Activated CD4-positive, alpha-beta memory T cell treated with anti-CD3 and anti-CD28 coated beads for 36 hours (primary cell): ENCODE measurements at regions not wholly inside any gene's neighbourhood (a gene's known extent, or its start where the extent isn't known, plus 50 kb on each side); places are given as distances from the start of the nearest gene placed in this dataset.

Source experiments
- CTCF ChIA-PET: fragments of 350-600 bp; sonication (Branson Sonifier 250); formaldehyde crosslinking; loops from one replicate; lab custom pipeline; 2021; ENCODE audit warnings: antibody characterized with exemption, inconsistent platforms; lab: Charles Lee
- POLR2A ChIA-PET: fragments of 350-600 bp; sonication (Branson Sonifier 250); formaldehyde crosslinking; loops from one replicate; lab custom pipeline; 2021; ENCODE audit warnings: antibody characterized with exemption; lab: Charles Lee
- DNase-seq: peaks from one replicate; pipeline ENCODE4 v3.0.0-alpha.2; 2020
- H3K27ac Mint-ChIP-seq: one replicate; pipeline ENCODE4 v1.8.0; 2021; ENCODE audit warnings: mixed read lengths
- H3K27me3 Mint-ChIP-seq: one replicate; pipeline ENCODE4 v1.8.0; 2021; ENCODE audit warnings: mixed read lengths
- H3K36me3 Mint-ChIP-seq: one replicate; pipeline ENCODE4 v1.8.0; 2021; ENCODE audit warnings: mixed read lengths
- H3K4me1 Mint-ChIP-seq: one replicate; pipeline ENCODE4 v1.8.0; 2021; ENCODE audit warnings: low read depth, mixed read lengths
- H3K4me3 Mint-ChIP-seq: one replicate; pipeline ENCODE4 v1.8.0; 2021; ENCODE audit warnings: mild to moderate bottlenecking, mixed read lengths
- H3K9me3 Mint-ChIP-seq: one replicate; pipeline ENCODE4 v1.8.0; 2021; ENCODE audit warnings: mixed read lengths
- intact Hi-C: fragments of 100-400 bp; cut with micrococcal nuclease; formaldehyde crosslinking; loops from one replicate; pipeline ENCODE4 v1.15.1; 2023

- Mint-ChIP-seq H3K36me3 (no peaks in the 10 kb centered on the region), H3K4me1 (no peaks in the 10 kb centered on the region), H3K27ac (no peak overlapping the region), H3K27me3 (no peaks in the 10 kb centered on the region), H3K4me3 (no peak overlapping the region), H3K9me3 (peaks cover 16% of the 10 kb centered on the region)
- intact Hi-C loops: no loop called here
- ChIA-PET POLR2A (no interaction called here), CTCF (no interaction called here)
- no peak for DNase-seq
Measured at GRCh38 chr13:68509734-68510621, 1279.8 kb upstream of the PCDH9 start.

- H3K27me3 Mint-ChIP-seq: no peaks in the 10 kb centered on the region
- intact Hi-C loops: no loop called here
- H3K4me3 Mint-ChIP-seq: no peak overlapping the region
- H3K4me1 Mint-ChIP-seq: no peaks in the 10 kb centered on the region
- H3K27ac Mint-ChIP-seq: no peak overlapping the region
- ChIA-PET POLR2A (no interaction called here), CTCF (no interaction called here)
- no peaks in the 10 kb centered on the region for H3K36me3 Mint-ChIP-seq
- no peak for DNase-seq
- peaks cover 13% of the 10 kb centered on the region for H3K9me3 Mint-ChIP-seq
Measured at GRCh38 chr13:68506888-68507551, 1276.9 kb upstream of the PCDH9 start.

- H3K36me3 Mint-ChIP-seq: no peaks in the 10 kb centered on the region
- ChIA-PET POLR2A (no interaction called here), CTCF (no interaction called here)
- peaks cover 16% of the 10 kb centered on the region for H3K9me3 Mint-ChIP-seq
- H3K4me1 Mint-ChIP-seq: no peaks in the 10 kb centered on the region
- no peak for DNase-seq
- no peaks in the 10 kb centered on the region for H3K27me3 Mint-ChIP-seq
- intact Hi-C loops: no loop called here
- H3K27ac Mint-ChIP-seq: no peak overlapping the region
- no peak overlapping the region for H3K4me3 Mint-ChIP-seq
Measured at GRCh38 chr13:68490594-68490993, 1260.5 kb upstream of the PCDH9 start.

GRCh38 chr13:68481130-68481529, 1251.0 kb upstream of the PCDH9 start:
- intact Hi-C loops: no loop called here
- POLR2A ChIA-PET: no interaction called here
- Mint-ChIP-seq H3K27me3 (no peaks in the 10 kb centered on the region), H3K4me1 (no peaks in the 10 kb centered on the region), H3K4me3 (no peak overlapping the region), H3K36me3 (no peaks in the 10 kb centered on the region), H3K9me3 (no peaks in the 10 kb centered on the region), H3K27ac (no peak overlapping the region)
- DNase-seq: no peak
- CTCF ChIA-PET: no interaction called here

GRCh38 chr13:68473834-68474326, 1243.7 kb upstream of the PCDH9 start:
- no peak for DNase-seq
- Mint-ChIP-seq H3K27me3 (no peaks in the 10 kb centered on the region), H3K27ac (no peak overlapping the region), H3K9me3 (no peaks in the 10 kb centered on the region), H3K4me3 (no peak overlapping the region), H3K4me1 (no peaks in the 10 kb centered on the region), H3K36me3 (no peaks in the 10 kb centered on the region)
- ChIA-PET POLR2A (no interaction called here), CTCF (no interaction called here)
- intact Hi-C loops: no loop called here

- Mint-ChIP-seq H3K4me3 (no peak overlapping the region), H3K36me3 (no peaks in the 10 kb centered on the region), H3K27me3 (no peaks in the 10 kb centered on the region), H3K4me1 (no peaks in the 10 kb centered on the region), H3K27ac (no peak overlapping the region), H3K9me3 (peaks cover 15% of the 10 kb centered on the region)
- no peak for DNase-seq
- CTCF ChIA-PET: no interaction called here
- POLR2A ChIA-PET: no interaction called here
- intact Hi-C loops: no loop called here
Measured at GRCh38 chr13:68467160-68467559, 1237.0 kb upstream of the PCDH9 start.

GRCh38 chr13:68440874-68441273, 1210.7 kb upstream of the PCDH9 start:
- no peaks in the 10 kb centered on the region for H3K36me3 Mint-ChIP-seq
- H3K9me3 Mint-ChIP-seq: peaks cover 12% of the 10 kb centered on the region

GRCh38 chr13:68439817-68440216, 1209.7 kb upstream of the PCDH9 start:
- no peak overlapping the region for H3K4me3 Mint-ChIP-seq
- CTCF ChIA-PET: no interaction called here

More at GRCh38 chr13:68440874-68441273, 1210.7 kb upstream of the PCDH9 start:
- intact Hi-C loops: no loop called here
- no peak overlapping the region for H3K27ac Mint-ChIP-seq
- H3K27me3 Mint-ChIP-seq: no peaks in the 10 kb centered on the region
- H3K4me3 Mint-ChIP-seq: no peak overlapping the region
- no peaks in the 10 kb centered on the region for H3K4me1 Mint-ChIP-seq
- ChIA-PET CTCF (no interaction called here), POLR2A (no interaction called here)
- no peak for DNase-seq

GRCh38 chr13:68428292-68428691, 1198.2 kb upstream of the PCDH9 start:
- no peak for DNase-seq
- Mint-ChIP-seq H3K36me3 (no peaks in the 10 kb centered on the region), H3K4me1 (no peaks in the 10 kb centered on the region), H3K27me3 (no peaks in the 10 kb centered on the region), H3K9me3 (peaks cover 12% of the 10 kb centered on the region), H3K27ac (no peak overlapping the region), H3K4me3 (no peak overlapping the region)
- intact Hi-C loops: no loop called here
- CTCF ChIA-PET: no interaction called here
- POLR2A ChIA-PET: no interaction called here

More at GRCh38 chr13:68439817-68440216, 1209.7 kb upstream of the PCDH9 start:
- Mint-ChIP-seq H3K9me3 (peaks cover 6% of the 10 kb centered on the region), H3K27ac (no peak overlapping the region), H3K4me1 (no peaks in the 10 kb centered on the region), H3K36me3 (no peaks in the 10 kb centered on the region), H3K27me3 (no peaks in the 10 kb centered on the region)
- intact Hi-C loops: no loop called here
- POLR2A ChIA-PET: no interaction called here
- DNase-seq: no peak

- intact Hi-C loops: no loop called here
- H3K36me3 Mint-ChIP-seq: no peaks in the 10 kb centered on the region
- ChIA-PET CTCF (no interaction called here), POLR2A (no interaction called here)
- DNase-seq: no peak
- no peak overlapping the region for H3K27ac Mint-ChIP-seq
- H3K27me3 Mint-ChIP-seq: no peaks in the 10 kb centered on the region
- peaks cover 20% of the 10 kb centered on the region for H3K9me3 Mint-ChIP-seq
- H3K4me3 Mint-ChIP-seq: no peak overlapping the region
- H3K4me1 Mint-ChIP-seq: no peaks in the 10 kb centered on the region
Measured at GRCh38 chr13:68417801-68418200, 1187.7 kb upstream of the PCDH9 start.

- H3K36me3 Mint-ChIP-seq: no peaks in the 10 kb centered on the region
- no peak overlapping the region for H3K4me3 Mint-ChIP-seq
- no peaks in the 10 kb centered on the region for H3K4me1 Mint-ChIP-seq
- POLR2A ChIA-PET: no interaction called here
- intact Hi-C loops: no loop called here
- H3K9me3 Mint-ChIP-seq: peaks cover 18% of the 10 kb centered on the region
- CTCF ChIA-PET: no interaction called here
- H3K27me3 Mint-ChIP-seq: no peaks in the 10 kb centered on the region
- no peak overlapping the region for H3K27ac Mint-ChIP-seq
- no peak for DNase-seq
Measured at GRCh38 chr13:68410007-68410406, 1179.9 kb upstream of the PCDH9 start.

- Mint-ChIP-seq H3K36me3 (no peaks in the 10 kb centered on the region), H3K4me3 (no peak overlapping the region), H3K9me3 (peaks cover 6% of the 10 kb centered on the region), H3K4me1 (no peaks in the 10 kb centered on the region), H3K27ac (no peak overlapping the region), H3K27me3 (no peaks in the 10 kb centered on the region)
- intact Hi-C loops: no loop called here
- POLR2A ChIA-PET: no interaction called here
- CTCF ChIA-PET: no interaction called here
- no peak for DNase-seq
Measured at GRCh38 chr13:68390987-68391386, 1160.9 kb upstream of the PCDH9 start.
